Thyroid gland (tissue), 4 donors: ENCODE measurements at regions not wholly inside any gene's neighbourhood (a gene's known extent, or its start where the extent isn't known, plus 50 kb on each side); places are given as distances from the start of the nearest gene placed in this dataset.

Source experiments
- POLR2A ChIP-seq, 2 donors: fragments of 450-650 bp; IDR thresholded peaks; one replicate each; pipeline ENCODE4 v1.6.1; 2017; ENCODE audit warnings: antibody characterized with exemption in 2 of 2, mild to moderate bottlenecking in 2 of 2, moderate library complexity in 1 of 2
- TF ChIP-seq, protein P1 (sequence below), 6 experiments: fragments of 200-600 bp in 3 of 6; fragments of 450-650 bp in 3 of 6; sonication (generic) in 3 of 6; IDR thresholded peaks; one replicate each; pipeline ENCODE4 v1.5.1; 2016 to 2019; ENCODE audit warnings: antibody characterized with exemption in 6 of 6, mild to moderate bottlenecking in 2 of 6, inconsistent platforms in 1 of 6, moderate library complexity in 1 of 6

DNA sequence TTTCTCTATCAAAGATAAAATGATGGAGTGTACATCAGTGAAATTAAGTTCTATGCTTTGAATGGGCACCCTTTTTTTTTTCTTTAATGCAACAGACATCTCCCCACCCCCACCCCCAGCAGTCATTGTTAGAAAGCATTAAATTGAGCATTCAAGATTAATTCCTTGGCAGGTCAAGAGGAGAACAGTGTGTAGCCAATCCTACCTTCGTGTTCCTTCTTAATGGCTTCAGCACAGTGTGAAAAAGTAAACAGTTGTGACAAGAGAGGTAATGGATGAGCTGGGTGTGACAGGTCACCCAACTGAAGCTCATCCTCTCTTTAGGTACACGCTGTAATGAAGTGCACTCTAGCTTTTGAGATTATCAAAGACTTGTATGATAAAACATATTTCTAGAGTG is 198.5 kb upstream of the RARB start:
- TF ChIP-seq, protein P1, sequence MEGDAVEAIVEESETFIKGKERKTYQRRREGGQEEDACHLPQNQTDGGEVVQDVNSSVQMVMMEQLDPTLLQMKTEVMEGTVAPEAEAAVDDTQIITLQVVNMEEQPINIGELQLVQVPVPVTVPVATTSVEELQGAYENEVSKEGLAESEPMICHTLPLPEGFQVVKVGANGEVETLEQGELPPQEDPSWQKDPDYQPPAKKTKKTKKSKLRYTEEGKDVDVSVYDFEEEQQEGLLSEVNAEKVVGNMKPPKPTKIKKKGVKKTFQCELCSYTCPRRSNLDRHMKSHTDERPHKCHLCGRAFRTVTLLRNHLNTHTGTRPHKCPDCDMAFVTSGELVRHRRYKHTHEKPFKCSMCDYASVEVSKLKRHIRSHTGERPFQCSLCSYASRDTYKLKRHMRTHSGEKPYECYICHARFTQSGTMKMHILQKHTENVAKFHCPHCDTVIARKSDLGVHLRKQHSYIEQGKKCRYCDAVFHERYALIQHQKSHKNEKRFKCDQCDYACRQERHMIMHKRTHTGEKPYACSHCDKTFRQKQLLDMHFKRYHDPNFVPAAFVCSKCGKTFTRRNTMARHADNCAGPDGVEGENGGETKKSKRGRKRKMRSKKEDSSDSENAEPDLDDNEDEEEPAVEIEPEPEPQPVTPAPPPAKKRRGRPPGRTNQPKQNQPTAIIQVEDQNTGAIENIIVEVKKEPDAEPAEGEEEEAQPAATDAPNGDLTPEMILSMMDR (IDR thresholded peaks at IDR 0.05), result no peak
- TF ChIP-seq POLR2A (IDR thresholded peaks at IDR 0.05), result no peak
